OCI-LY3 (cell line): ENCODE measurements at regions not wholly inside any gene's neighbourhood (a gene's known extent, or its start where the extent isn't known, plus 50 kb on each side); places are given as distances from the start of the nearest gene placed in this dataset.

Experiments
- CTCF ChIP-seq: fragments of 200-600, 300-600 bp; sonication (generic); IDR thresholded peaks from 2 replicates; pipeline ENCODE4 v1.5.1; 2014; ENCODE audit warnings: antibody characterized with exemption, low read length, low read depth
- EZH2phosphoT487 ChIP-seq: fragments of 200-600 bp; shearing (Covaris generic); IDR thresholded peaks from 2 replicates; pipeline ENCODE4 v1.6.1; 2018; ENCODE audit warnings: antibody characterized with exemption, mixed run types, low read depth

GRCh38 chr11:109814824-109815223 lies 278.4 kb upstream of the ZC3H12C start:
- TF ChIP-seq CTCF = no peak
- TF ChIP-seq EZH2phosphoT487 = no peak
